DND-41 (cell line): ENCODE measurements at regions not wholly inside any gene's neighbourhood (a gene's known extent, or its start where the extent isn't known, plus 50 kb on each side); places are given as distances from the start of the nearest gene placed in this dataset.

Source experiments
- ATAC-seq: fragments of 200-7000 bp; cut with Tn5 transposase; 3 replicates; pipeline ENCODE4 v1.9.1; 2021; ENCODE audit warnings: low read depth; ENCODE audit not compliant: insufficient read depth
- DNase-seq: peaks from one replicate; pipeline ENCODE4 v3.0.0-alpha.2; 2020
- H2AFZ ChIP-seq: 2 replicates; pipeline ENCODE4 v1.6.0; 2012; ENCODE audit warnings: low read depth, low read length
- H3K27ac ChIP-seq: 2 replicates; pipeline ENCODE4 v1.5.1; 2012; ENCODE audit warnings: low read length, inconsistent platforms
- H3K27me3 ChIP-seq: fragments of 200-600 bp; sonication (generic); 2 replicates; pipeline ENCODE4 v1.6.0; 2012; ENCODE audit warnings: low read length, mild to moderate bottlenecking, inconsistent platforms; ENCODE audit not compliant: insufficient read depth, poor library complexity
- H3K36me3 ChIP-seq: 2 replicates; pipeline ENCODE4 v1.5.1; 2012; ENCODE audit warnings: low read length, inconsistent platforms; ENCODE audit not compliant: insufficient read depth
- H3K4me1 ChIP-seq: 2 replicates; pipeline ENCODE4 v1.5.1; 2012; ENCODE audit warnings: mild to moderate bottlenecking, low read length; ENCODE audit not compliant: insufficient read depth
- H3K4me2 ChIP-seq: 2 replicates; pipeline ENCODE4 v1.6.0; 2012; ENCODE audit warnings: mild to moderate bottlenecking, moderate library complexity, low read length, inconsistent platforms; ENCODE audit not compliant: insufficient read depth
- H3K4me3 ChIP-seq, 2 experiments: fragments of 200-600 bp in 1 of 2; shearing (Covaris generic) in 1 of 2; 2 replicates each; pipeline ENCODE4 v1.5.1; 2012 to 2016; ENCODE audit warnings: inconsistent platforms in 2 of 2, low read length in 2 of 2, mild to moderate bottlenecking in 2 of 2, low read depth in 1 of 2, moderate library complexity in 1 of 2
- H3K79me2 ChIP-seq: 2 replicates; pipeline ENCODE4 v1.6.0; 2012; ENCODE audit warnings: low read length, inconsistent platforms; ENCODE audit not compliant: insufficient read depth
- H3K9ac ChIP-seq: 2 replicates; pipeline ENCODE4 v1.6.0; 2012; ENCODE audit warnings: low read depth, mild to moderate bottlenecking, inconsistent platforms, low read length, moderate library complexity
- H3K9me3 ChIP-seq: 2 replicates; pipeline ENCODE4 v1.5.1; 2012; ENCODE audit warnings: low read length, moderate library complexity, mild to moderate bottlenecking, inconsistent platforms; ENCODE audit not compliant: insufficient read depth, severe bottlenecking
- H4K20me1 ChIP-seq: 2 replicates; pipeline ENCODE4 v1.6.0; 2012; ENCODE audit warnings: low read length; ENCODE audit not compliant: insufficient read depth
- CTCF ChIP-seq: IDR thresholded peaks from 2 replicates; pipeline ENCODE4 v1.5.1; 2012; ENCODE audit warnings: borderline replicate concordance, low read length, moderate library complexity, mild to moderate bottlenecking; ENCODE audit not compliant: poor library complexity, severe bottlenecking; ENCODE audit errors: extremely low read depth
- EZH2 ChIP-seq: IDR thresholded peaks from 3 replicates; pipeline ENCODE4 v1.6.1; 2012; ENCODE audit warnings: borderline replicate concordance, low read depth, mild to moderate bottlenecking, moderate library complexity, low read length, inconsistent platforms; ENCODE audit not compliant: severe bottlenecking

- TF ChIP-seq EZH2 (no peak), CTCF (no peak)
- ATAC-seq (peak; percentile 88), DNase-seq (peak; percentile 41)
- no peaks in the 10 kb centered on the region for H3K9me3 ChIP-seq
- H3K4me2 ChIP-seq, result peak overlapping the region; percentile 24
- H3K4me3 ChIP-seq, result no peak overlapping the region
- no peaks in the 10 kb centered on the region for H3K27me3 ChIP-seq
- peaks cover 43% of the 10 kb centered on the region for H3K4me1 ChIP-seq
- H3K79me2 ChIP-seq, result no peaks in the 10 kb centered on the region
- no peaks in the 10 kb centered on the region for H3K36me3 ChIP-seq
- peak overlapping the region; percentile 73 for H3K27ac ChIP-seq
- H3K9ac ChIP-seq, result peak overlapping the region; percentile 38
- peak overlapping the region; percentile 58 for H2AFZ ChIP-seq
- H4K20me1 ChIP-seq, result no peaks in the 10 kb centered on the region
These were observed 656.5 kb downstream of the TLE1 start for GRCh38 chr9:81032831-81033230.

- H3K9ac ChIP-seq, result no peak overlapping the region
- no peak overlapping the region for H3K4me2 ChIP-seq
- H3K27ac ChIP-seq, result peak overlapping the region; percentile 73
- ATAC-seq, result 0 out of 3 replicates have a peak, but pooled peaks have one; percentile 25
- H4K20me1 ChIP-seq, result no peaks in the 10 kb centered on the region
- no peaks in the 10 kb centered on the region for H3K36me3 ChIP-seq
- H3K79me2 ChIP-seq, result no peaks in the 10 kb centered on the region
- H3K27me3 ChIP-seq, result no peaks in the 10 kb centered on the region
- H3K9me3 ChIP-seq, result no peaks in the 10 kb centered on the region
- no peak overlapping the region for H3K4me3 ChIP-seq
- no peak for DNase-seq
- peaks cover 43% of the 10 kb centered on the region for H3K4me1 ChIP-seq
- TF ChIP-seq EZH2 (no peak), CTCF (no peak)
- H2AFZ ChIP-seq, result no peak overlapping the region; the same call in 1 of the 2 replicates
These were observed 657.2 kb downstream of the TLE1 start for GRCh38 chr9:81032030-81032572.

GRCh38 chr9:81031422-81032029 is 657.8 kb downstream of the TLE1 start:
- ATAC-seq (no peak), DNase-seq (no peak)
- Histone ChIP-seq H3K4me1 (peaks cover 44% of the 10 kb centered on the region), H3K4me2 (no peak overlapping the region), H3K9me3 (no peaks in the 10 kb centered on the region), H3K4me3 (no peak overlapping the region), H3K36me3 (no peaks in the 10 kb centered on the region), H3K27me3 (no peaks in the 10 kb centered on the region), H4K20me1 (no peaks in the 10 kb centered on the region), H2AFZ (peak overlapping the region; percentile 51; the same call in 1 of the 2 replicates), H3K27ac (peak overlapping the region; percentile 73; the same call in 1 of the 2 replicates), H3K9ac (no peak overlapping the region), H3K79me2 (no peaks in the 10 kb centered on the region)
- TF ChIP-seq CTCF (no peak), EZH2 (no peak)
